SK-N-SH (cell line): ENCODE measurements at regions not wholly inside any gene's neighbourhood (a gene's known extent, or its start where the extent isn't known, plus 50 kb on each side); places are given as distances from the start of the nearest gene placed in this dataset.

Experiments
- CTCF ChIA-PET: fragments of 300-600, 350-600 bp; formaldehyde crosslinking; extraction: SDS; loops from one replicate; lab custom pipeline; 2021; lab: Yijun Ruan, JAX
- POLR2A ChIA-PET: fragments of 350-600 bp; sonication (Branson Sonifier 250); formaldehyde crosslinking; extraction: SDS; loops from one replicate; lab custom pipeline; 2020; ENCODE audit warnings: antibody characterized with exemption, inconsistent platforms; lab: Yijun Ruan, JAX
- DNase-seq: peaks from one replicate; pipeline ENCODE4 v3.0.0; 2012
- H2AFZ ChIP-seq: fragments of 200-600 bp; sonication (generic); 2 replicates; pipeline ENCODE4 v1.8.1; 2016; ENCODE audit warnings: antibody characterized with exemption, mild to moderate bottlenecking, low read depth
- H3F3A ChIP-seq: fragments of 200-600 bp; sonication (generic); replicated peaks from 2 replicates; pipeline ENCODE3; 2016; ENCODE audit warnings: antibody characterized with exemption, mild to moderate bottlenecking; ENCODE audit not compliant: insufficient read depth
- H3K27ac ChIP-seq, 2 experiments: fragments of 200-500 bp in 1 of 2; fragments of 200-600 bp in 1 of 2; sonication (Bioruptor generic) in 1 of 2; sonication (generic), shearing (Covaris generic) in 1 of 2; 2 replicates each; pipeline versions ENCODE4 v1.5.1 to v1.6.1; 2014 to 2016; ENCODE audit warnings: low read depth in 2 of 2, inconsistent platforms in 1 of 2, low read length in 1 of 2, mild to moderate bottlenecking in 1 of 2, mixed read lengths in 1 of 2
- H3K27me3 ChIP-seq: fragments of 200-600 bp; sonication (generic), shearing (Covaris generic); 2 replicates; pipeline ENCODE4 v1.6.1; 2016; ENCODE audit warnings: mixed run types; ENCODE audit not compliant: insufficient read depth
- H3K36me3 ChIP-seq, 2 experiments: fragments of 200-500 bp in 1 of 2; fragments of 200-600 bp in 1 of 2; sonication (Bioruptor generic) in 1 of 2; sonication (generic) in 1 of 2; replicated peaks in 1 of 2; 2 replicates each; pipeline versions ENCODE3 to v1.5.1; 2014 to 2016; ENCODE audit warnings: low read length in 1 of 2, mild to moderate bottlenecking in 1 of 2; ENCODE audit not compliant: insufficient read depth in 2 of 2, control insufficient read depth in 1 of 2
- H3K4me1 ChIP-seq, 2 experiments: fragments of 200-500 bp in 1 of 2; fragments of 200-600 bp in 1 of 2; sonication (Bioruptor generic) in 1 of 2; sonication (generic), shearing (Covaris generic) in 1 of 2; 2 replicates each; pipeline versions ENCODE4 v1.5.1 to v1.6.1; 2014 to 2016; ENCODE audit warnings: low read depth in 1 of 2, low read length in 1 of 2, mixed run types in 1 of 2; ENCODE audit not compliant: insufficient read depth in 2 of 2, control insufficient read depth in 1 of 2
- H3K4me2 ChIP-seq: fragments of 200-600 bp; sonication (generic), shearing (Covaris generic); 2 replicates; pipeline ENCODE4 v1.6.1; 2017; ENCODE audit warnings: mixed run types
- H3K4me3 ChIP-seq, 2 experiments: fragments of 200-500 bp in 1 of 2; fragments of 200-600 bp in 1 of 2; sonication (Bioruptor generic) in 1 of 2; sonication (generic), shearing (Covaris generic) in 1 of 2; 2 replicates each; pipeline versions ENCODE4 v1.5.1 to v1.8.1; 2014 to 2016; ENCODE audit warnings: low read depth in 2 of 2, inconsistent platforms in 1 of 2, low read length in 1 of 2, mild to moderate bottlenecking in 1 of 2, mixed read lengths in 1 of 2, moderate library complexity in 1 of 2
- H3K79me2 ChIP-seq: fragments of 200-600 bp; sonication (generic); 2 replicates; pipeline ENCODE4 v1.8.1; 2017; ENCODE audit warnings: mild to moderate bottlenecking; ENCODE audit not compliant: insufficient read depth
- H3K9ac ChIP-seq: fragments of 200-600 bp; sonication (generic); 2 replicates; pipeline ENCODE4 v1.6.1; 2017; ENCODE audit warnings: mixed run types
- H3K9me2 ChIP-seq: fragments of 200-600 bp; sonication (generic); 2 replicates; pipeline ENCODE4 v1.6.1; 2017; ENCODE audit warnings: mixed run types
- H3K9me3 ChIP-seq: fragments of 200-600 bp; sonication (generic); 2 replicates; pipeline ENCODE4 v1.6.1; 2017; ENCODE audit warnings: mixed run types, mild to moderate bottlenecking, moderate library complexity
- H4K20me1 ChIP-seq: fragments of 200-600 bp; sonication (generic); 2 replicates; pipeline ENCODE4 v1.6.1; 2017; ENCODE audit warnings: mild to moderate bottlenecking, mixed run types; ENCODE audit not compliant: insufficient read depth
- EP300 ChIP-seq, 2 experiments: IDR thresholded peaks; 2 replicates each; pipeline versions ENCODE4 v1.4.0 to v1.6.1; 2012; ENCODE audit warnings: borderline replicate concordance in 1 of 2, low read depth in 1 of 2, low read length in 1 of 2
- FOXJ3 ChIP-seq: sonication (generic); formaldehyde crosslinking; IDR thresholded peaks from 2 replicates; pipeline ENCODE4 v1.5.1; 2020; ENCODE audit warnings: mild to moderate bottlenecking, missing genetic modification reagents
- GABPA ChIP-seq: IDR thresholded peaks from 2 replicates; pipeline ENCODE4 v1.4.0; 2012; ENCODE audit warnings: low read depth, mild to moderate bottlenecking
- GATA2 ChIP-seq: sonication (generic); formaldehyde crosslinking; IDR thresholded peaks from 2 replicates; pipeline ENCODE4 v1.5.0; 2020; ENCODE audit warnings: mild to moderate bottlenecking, missing genetic modification reagents
- NFIC ChIP-seq: IDR thresholded peaks from 2 replicates; pipeline ENCODE4 v1.4.0; 2012; ENCODE audit warnings: borderline replicate concordance
- RAD21 ChIP-seq: IDR thresholded peaks from 2 replicates; pipeline ENCODE4 v1.6.1; 2012; ENCODE audit warnings: mild to moderate bottlenecking, low read length
- RCOR1 ChIP-seq: fragments of 150-350 bp; IDR thresholded peaks from 2 replicates; pipeline ENCODE4 v1.6.1; 2017; ENCODE audit warnings: antibody characterized with exemption, low read length
- RXRA ChIP-seq: IDR thresholded peaks from 2 replicates; pipeline ENCODE4 v1.4.0; 2012; ENCODE audit warnings: low read depth, mild to moderate bottlenecking, borderline replicate concordance
- SMC3 ChIP-seq: IDR thresholded peaks from 2 replicates; pipeline ENCODE4 v1.6.1; 2012; ENCODE audit warnings: low read depth, low read length, improper control_type of control experiment
- TEAD4 ChIP-seq: IDR thresholded peaks from 2 replicates; pipeline ENCODE4 v1.4.0; 2012; ENCODE audit warnings: mild to moderate bottlenecking, borderline replicate concordance; ENCODE audit not compliant: insufficient read depth
- YY1 ChIP-seq: IDR thresholded peaks from 2 replicates; pipeline ENCODE4 v1.4.0; 2012; ENCODE audit warnings: low read depth, mild to moderate bottlenecking
- WGBS: methylation state at CpG from one replicate; pipeline ENCODE4 v1.1.6; 2017; ENCODE audit warnings: low lambda C conversion rate; 5-methylcytosine and 5-hydroxymethylcytosine counted together
- TF ChIP-seq, protein P1 (sequence below): fragments of 150-350 bp; IDR thresholded peaks from 2 replicates; pipeline ENCODE4 v1.6.1; 2017; ENCODE audit warnings: antibody characterized with exemption, low read length, low read depth, borderline replicate concordance
- TF ChIP-seq, protein P2 (sequence below): IDR thresholded peaks from 2 replicates; pipeline ENCODE4; 2012
- TF ChIP-seq, protein P3 (sequence below): IDR thresholded peaks from 2 replicates; pipeline ENCODE4 v1.4.0; 2012; ENCODE audit warnings: low read depth, borderline replicate concordance
- TF ChIP-seq, protein P4 (sequence below): fragments of 150-350 bp; IDR thresholded peaks from 2 replicates; pipeline ENCODE4 v1.6.1; 2016; ENCODE audit warnings: mild to moderate bottlenecking, low read depth, low read length

GRCh38 chrX:104513162-104513561, 52.8 kb upstream of the IL1RAPL2 start:
- Histone ChIP-seq H3K4me3 (no peak overlapping the region), H3K4me2 (no peak overlapping the region), H4K20me1 (no peaks in the 10 kb centered on the region), H3K9ac (no peak overlapping the region), H3K27me3 (no peaks in the 10 kb centered on the region; the same call in 1 of the 2 replicates), H3K4me1 (no peaks in the 10 kb centered on the region), H3K9me3 (no peaks in the 10 kb centered on the region), H3K27ac (no peak overlapping the region), H2AFZ (no peak overlapping the region), H3K36me3 (no peaks in the 10 kb centered on the region), H3F3A (no peaks in the 10 kb centered on the region), H3K9me2 (no peaks in the 10 kb centered on the region), H3K79me2 (no peaks in the 10 kb centered on the region)
- ChIA-PET CTCF (no interaction called here), POLR2A (no interaction called here)
- no peak for DNase-seq
- 4% methylated on average over 3 of the region's 3 CpGs for WGBS
- TF ChIP-seq SMC3 (no peak), TEAD4 (no peak), EP300 (IDR thresholded peaks at IDR 0.05; ENCODE audit: borderline replicate concordance in 1 of 2, low read depth in 1 of 2, low read length in 1 of 2) (no peak)
- TF ChIP-seq, protein P1, sequence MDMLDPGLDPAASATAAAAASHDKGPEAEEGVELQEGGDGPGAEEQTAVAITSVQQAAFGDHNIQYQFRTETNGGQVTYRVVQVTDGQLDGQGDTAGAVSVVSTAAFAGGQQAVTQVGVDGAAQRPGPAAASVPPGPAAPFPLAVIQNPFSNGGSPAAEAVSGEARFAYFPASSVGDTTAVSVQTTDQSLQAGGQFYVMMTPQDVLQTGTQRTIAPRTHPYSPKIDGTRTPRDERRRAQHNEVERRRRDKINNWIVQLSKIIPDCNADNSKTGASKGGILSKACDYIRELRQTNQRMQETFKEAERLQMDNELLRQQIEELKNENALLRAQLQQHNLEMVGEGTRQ: no peak
- TF ChIP-seq, all 33 proteins: peak for 0

GRCh38 chrX:104510801-104511200, 55.2 kb upstream of the IL1RAPL2 start:
- CTCF ChIA-PET: no interaction called here
- Histone ChIP-seq H3K9me3 (no peaks in the 10 kb centered on the region), H4K20me1 (no peaks in the 10 kb centered on the region), H3K4me3 (no peak overlapping the region), H3K79me2 (no peaks in the 10 kb centered on the region), H3K9me2 (no peaks in the 10 kb centered on the region), H3K9ac (no peak overlapping the region), H2AFZ (no peak overlapping the region), H3K27me3 (no peaks in the 10 kb centered on the region), H3K36me3 (no peaks in the 10 kb centered on the region), H3K4me2 (no peak overlapping the region), H3K27ac (no peak overlapping the region), H3F3A (no peaks in the 10 kb centered on the region)
- WGBS: 10% methylated on average over 2 of the region's 2 CpGs
- DNase-seq: no peak
- TF ChIP-seq FOXJ3 (CRISPR knock-in tag) (no peak), TEAD4 (no peak), YY1 (no peak), GABPA (no peak), GATA2 (CRISPR knock-in tag) (no peak), RAD21 (no peak), RCOR1 (no peak), RXRA (no peak), NFIC (no peak)
- TF ChIP-seq, protein P2, sequence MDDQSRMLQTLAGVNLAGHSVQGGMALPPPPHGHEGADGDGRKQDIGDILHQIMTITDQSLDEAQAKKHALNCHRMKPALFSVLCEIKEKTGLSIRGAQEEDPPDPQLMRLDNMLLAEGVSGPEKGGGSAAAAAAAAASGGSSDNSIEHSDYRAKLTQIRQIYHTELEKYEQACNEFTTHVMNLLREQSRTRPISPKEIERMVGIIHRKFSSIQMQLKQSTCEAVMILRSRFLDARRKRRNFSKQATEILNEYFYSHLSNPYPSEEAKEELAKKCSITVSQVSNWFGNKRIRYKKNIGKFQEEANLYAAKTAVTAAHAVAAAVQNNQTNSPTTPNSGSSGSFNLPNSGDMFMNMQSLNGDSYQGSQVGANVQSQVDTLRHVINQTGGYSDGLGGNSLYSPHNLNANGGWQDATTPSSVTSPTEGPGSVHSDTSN: no peak
- TF ChIP-seq, protein P1: no peak
- TF ChIP-seq, protein P3, sequence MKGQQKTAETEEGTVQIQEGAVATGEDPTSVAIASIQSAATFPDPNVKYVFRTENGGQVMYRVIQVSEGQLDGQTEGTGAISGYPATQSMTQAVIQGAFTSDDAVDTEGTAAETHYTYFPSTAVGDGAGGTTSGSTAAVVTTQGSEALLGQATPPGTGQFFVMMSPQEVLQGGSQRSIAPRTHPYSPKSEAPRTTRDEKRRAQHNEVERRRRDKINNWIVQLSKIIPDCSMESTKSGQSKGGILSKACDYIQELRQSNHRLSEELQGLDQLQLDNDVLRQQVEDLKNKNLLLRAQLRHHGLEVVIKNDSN: no peak
- TF ChIP-seq, protein P4, sequence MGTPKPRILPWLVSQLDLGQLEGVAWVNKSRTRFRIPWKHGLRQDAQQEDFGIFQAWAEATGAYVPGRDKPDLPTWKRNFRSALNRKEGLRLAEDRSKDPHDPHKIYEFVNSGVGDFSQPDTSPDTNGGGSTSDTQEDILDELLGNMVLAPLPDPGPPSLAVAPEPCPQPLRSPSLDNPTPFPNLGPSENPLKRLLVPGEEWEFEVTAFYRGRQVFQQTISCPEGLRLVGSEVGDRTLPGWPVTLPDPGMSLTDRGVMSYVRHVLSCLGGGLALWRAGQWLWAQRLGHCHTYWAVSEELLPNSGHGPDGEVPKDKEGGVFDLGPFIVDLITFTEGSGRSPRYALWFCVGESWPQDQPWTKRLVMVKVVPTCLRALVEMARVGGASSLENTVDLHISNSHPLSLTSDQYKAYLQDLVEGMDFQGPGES: no peak
- TF ChIP-seq, all 33 proteins: peak for 0
- H3K4me1 ChIP-seq: no peaks in the 10 kb centered on the region
- POLR2A ChIA-PET: no interaction called here
